ENCODE measurements at regions not wholly inside any gene's neighbourhood (a gene's known extent, or its start where the extent isn't known, plus 50 kb on each side); places are given as distances from the start of the nearest gene placed in this dataset.

DNA sequence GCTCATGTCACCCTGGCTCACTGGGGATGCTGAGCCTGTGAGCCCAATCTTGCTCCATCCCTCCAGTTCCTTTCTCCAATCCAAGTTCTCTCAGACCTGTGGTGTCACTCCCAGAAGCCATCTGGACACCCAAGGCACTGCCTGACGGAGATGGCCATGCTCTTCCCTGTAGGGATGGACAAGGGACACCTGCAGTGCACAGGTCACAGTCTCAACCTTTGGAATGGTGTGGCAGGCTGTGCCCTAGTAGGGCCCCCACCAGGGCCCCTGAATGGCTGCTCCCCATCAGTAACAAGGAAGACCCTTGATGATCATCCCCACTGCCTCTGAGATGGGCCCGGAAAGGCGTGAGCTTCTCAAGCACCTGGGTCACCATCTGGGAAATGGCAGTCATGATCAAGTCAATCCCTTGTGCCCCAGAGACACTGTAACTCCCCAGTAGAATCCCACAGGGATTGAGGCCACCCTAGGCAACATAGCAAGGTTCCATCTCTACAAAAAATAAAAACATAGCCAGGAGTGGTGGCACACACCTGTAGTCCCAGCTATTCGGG is 822.5 kb downstream of the KCNJ18 start:
- Histone ChIP-seq H3K9ac (ENCODE audit: insufficient read depth, low read depth, low read length) (no peak overlapping the region), H3K4me1 (ENCODE audit: insufficient read depth, low read length) (no peaks in the 10 kb centered on the region), H3K79me2 (ENCODE audit: insufficient read depth, low read length) (no peaks in the 10 kb centered on the region), H3K36me3 (replicated peaks in 1 of 2; ENCODE audit: control insufficient read depth in 1 of 2, insufficient read depth in 2 of 2, low read length in 2 of 2) (no peaks in the 10 kb centered on the region), H2AFZ (ENCODE audit: low read length) (no peak overlapping the region), H3K9me3 (ENCODE audit: low read length) (no peaks in the 10 kb centered on the region), H3K4me2 (ENCODE audit: low read depth, low read length) (no peak overlapping the region), H3K27ac (ENCODE audit: extremely low read length, insufficient read depth, low read length) (no peak overlapping the region), H3K4me3 (replicated peaks in 1 of 3; ENCODE audit: insufficient read depth in 1 of 3, low read depth in 2 of 3, low read length in 3 of 3) (no peak overlapping the region), H3K27me3 (ENCODE audit: control insufficient read depth in 1 of 2, insufficient read depth in 2 of 2, low read length in 2 of 2) (no peaks in the 10 kb centered on the region), H4K20me1 (ENCODE audit: insufficient read depth, low read length) (no peaks in the 10 kb centered on the region)
- TF ChIP-seq CREM (IDR thresholded peaks at IDR 0.05) (no peak), CREM (CRISPR knock-in tag; IDR thresholded peaks at IDR 0.05) (no peak), MAZ (IDR thresholded peaks at IDR 0.05; ENCODE audit: borderline replicate concordance, low read depth, low read length) (no peak), MAZ (CRISPR knock-in tag; IDR thresholded peaks at IDR 0.05; ENCODE audit: low read depth) (no peak), FOXM1 (CRISPR knock-in tag; IDR thresholded peaks at IDR 0.05) (no peak), ISX (CRISPR knock-in tag; conservative IDR thresholded peaks at IDR 0.05) (no peak), TARDBP (CRISPR knock-in tag; IDR thresholded peaks at IDR 0.05) (no peak), CREB1 (IDR thresholded peaks at IDR 0.05) (no peak), CREB1 (CRISPR knock-in tag; IDR thresholded peaks at IDR 0.05) (no peak)
- 8% methylated on average over 4 of the region's 4 CpGs for WGBS (ENCODE audit: low lambda C conversion rate)
- intact Hi-C loops (cut with micrococcal nuclease; ENCODE audit: unreplicated experiment) = no loop called here
- ChIA-PET CTCF (ENCODE audit: low intra/inter-chr PET ratio, low total read pairs) (no interaction called here), POLR2A (no interaction called here)
- FAIRE-seq (no peak), DNase-seq (ENCODE audit: low spot score) (no peak), ATAC-seq (no peak)
- in situ Hi-C loops (cut with HindIII; ENCODE audit: extremely low pct_ligation_motif_present, low pct_unique_long_range_greater_than_20kb) = no loop called here
- BruUV-seq (replicated peaks) = no TSS peak

GRCh38 chr17:22515599-22515998 is 823.3 kb downstream of the KCNJ18 start:
- under 1% methylated on average over 4 of the region's 5 CpGs for WGBS (ENCODE audit: low lambda C conversion rate)
- TF ChIP-seq SIN3A (IDR thresholded peaks at IDR 0.05; ENCODE audit: borderline replicate concordance, low read depth, low read length) = no peak
- TF ChIP-seq, protein P1, sequence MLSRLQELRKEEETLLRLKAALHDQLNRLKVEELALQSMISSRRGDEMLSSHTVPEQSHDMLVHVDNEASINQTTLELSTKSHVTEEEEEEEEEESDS (CRISPR knock-in tag; IDR thresholded peaks at IDR 0.05; ENCODE audit: borderline replicate concordance) = no peak
- no peak for TF ChIP-seq BATF2 (CRISPR knock-in tag; IDR thresholded peaks at IDR 0.05)
- TF ChIP-seq PRPF4 (IDR thresholded peaks at IDR 0.05; ENCODE audit: low read depth, low read length, poor library complexity, severe bottlenecking) = no peak
- no peak for TF ChIP-seq SOX13 (IDR thresholded peaks at IDR 0.05)
- TF ChIP-seq SOX13 (CRISPR knock-in tag; conservative IDR thresholded peaks at IDR 0.05 in 1 of 2, IDR thresholded peaks at IDR 0.05 in 1 of 2) = no peak
- no peak for TF ChIP-seq ATF7 (IDR thresholded peaks at IDR 0.05)
- no peak for TF ChIP-seq ATF7 (CRISPR knock-in tag; IDR thresholded peaks at IDR 0.05)
- no peak for TF ChIP-seq ZNF451 (CRISPR knock-in tag; IDR thresholded peaks at IDR 0.05)
- no peak for TF ChIP-seq KAT8 (CRISPR knock-in tag; IDR thresholded peaks at IDR 0.05)
- no peak for TF ChIP-seq ZNF768 (CRISPR knock-in tag; IDR thresholded peaks at IDR 0.05)
- no peak for TF ChIP-seq ZNF558 (CRISPR knock-in tag; IDR thresholded peaks at IDR 0.05; ENCODE audit: borderline replicate concordance)
- TF ChIP-seq ERF (CRISPR knock-in tag; IDR thresholded peaks at IDR 0.05) = no peak
- TF ChIP-seq ZFX (CRISPR knock-in tag; IDR thresholded peaks at IDR 0.05; ENCODE audit: low read depth) = no peak
- TF ChIP-seq DMAP1 (CRISPR knock-in tag; IDR thresholded peaks at IDR 0.05) = no peak
- TF ChIP-seq SNAPC2 (CRISPR knock-in tag; IDR thresholded peaks at IDR 0.05) = no peak

More at GRCh38 chr17:22515599-22515998, 823.3 kb downstream of the KCNJ18 start:
- Histone ChIP-seq H3K4me1 (ENCODE audit: insufficient read depth, low read length) (no peaks in the 10 kb centered on the region), H2AFZ (ENCODE audit: low read length) (no peak overlapping the region), H4K20me1 (ENCODE audit: insufficient read depth, low read length) (no peaks in the 10 kb centered on the region), H3K79me2 (ENCODE audit: insufficient read depth, low read length) (no peaks in the 10 kb centered on the region), H3K27ac (ENCODE audit: extremely low read length, insufficient read depth, low read length) (no peak overlapping the region), H3K4me3 (replicated peaks in 1 of 3; ENCODE audit: insufficient read depth in 1 of 3, low read depth in 2 of 3, low read length in 3 of 3) (no peak overlapping the region), H3K4me2 (ENCODE audit: low read depth, low read length) (no peak overlapping the region), H3K9ac (ENCODE audit: insufficient read depth, low read depth, low read length) (no peak overlapping the region), H3K36me3 (replicated peaks in 1 of 2; ENCODE audit: control insufficient read depth in 1 of 2, insufficient read depth in 2 of 2, low read length in 2 of 2) (no peaks in the 10 kb centered on the region), H3K27me3 (ENCODE audit: control insufficient read depth in 1 of 2, insufficient read depth in 2 of 2, low read length in 2 of 2) (no peaks in the 10 kb centered on the region), H3K9me3 (ENCODE audit: low read length) (no peaks in the 10 kb centered on the region)
- no TSS peak for BruUV-seq (replicated peaks)
- CTCF ChIA-PET (ENCODE audit: low intra/inter-chr PET ratio, low total read pairs) = no interaction called here
- ATAC-seq (no peak), DNase-seq (ENCODE audit: low spot score) (no peak), FAIRE-seq (no peak)
- in situ Hi-C loops (cut with HindIII; ENCODE audit: extremely low pct_ligation_motif_present, low pct_unique_long_range_greater_than_20kb) (no loop called here), intact Hi-C loops (cut with micrococcal nuclease; ENCODE audit: unreplicated experiment) (no loop called here)
- POLR2A ChIA-PET = no interaction called here
